PFSK-1 (cell line): ENCODE measurements at regions not wholly inside any gene's neighbourhood (a gene's known extent, or its start where the extent isn't known, plus 50 kb on each side); places are given as distances from the start of the nearest gene placed in this dataset.

Experiments
- FOXP2 ChIP-seq: optimal IDR thresholded peaks from 2 replicates; pipeline ENCODE3; 2011; ENCODE audit warnings: borderline replicate concordance, control low read depth, inconsistent platforms; ENCODE audit not compliant: insufficient read depth; ENCODE audit errors: extremely low read length, extremely low read depth
- POLR2AphosphoS5 ChIP-seq: IDR thresholded peaks from 2 replicates; pipeline ENCODE4 v1.6.1; 2012; ENCODE audit warnings: low read depth, mild to moderate bottlenecking, control low read depth, low read length, moderate library complexity
- REST ChIP-seq, 2 experiments: IDR thresholded peaks; 2 replicates each; pipeline versions ENCODE4 v1.6.1 to v1.8.0; 2011 to 2012; ENCODE audit warnings: low read depth in 2 of 2, low read length in 2 of 2, control low read depth in 1 of 2, inconsistent platforms in 1 of 2, mild to moderate bottlenecking in 1 of 2, moderate library complexity in 1 of 2; ENCODE audit not compliant: insufficient read depth in 1 of 2
- SIN3A ChIP-seq: IDR thresholded peaks from 2 replicates; pipeline ENCODE4 v1.6.1; 2012; ENCODE audit warnings: mild to moderate bottlenecking, low read length, moderate library complexity, borderline replicate concordance; ENCODE audit not compliant: insufficient read depth
- TAF1 ChIP-seq: IDR thresholded peaks from 2 replicates; pipeline ENCODE4 v1.6.1; 2012; ENCODE audit warnings: low read length, control low read depth, borderline replicate concordance; ENCODE audit not compliant: insufficient read depth

DNA sequence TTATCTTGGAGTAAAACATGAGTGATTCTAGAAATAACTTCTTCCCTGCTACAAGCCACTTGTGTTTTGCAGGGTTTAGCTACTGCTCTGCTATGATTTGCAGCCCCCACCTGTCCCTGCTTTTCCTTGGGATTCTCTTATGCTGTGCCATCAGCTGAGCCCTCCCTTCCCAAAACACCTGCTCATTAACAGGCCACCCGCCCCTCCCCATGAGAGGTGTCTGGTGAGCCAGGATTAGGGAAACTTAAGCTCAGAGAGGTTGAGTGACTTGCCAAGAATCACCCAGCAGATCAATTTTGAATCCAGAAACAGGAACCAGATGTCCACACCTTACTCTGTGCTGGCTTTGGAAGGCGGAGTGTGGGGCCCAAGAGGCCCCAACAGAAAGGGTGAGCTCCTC is 111.7 kb upstream of the CXCL14 start:
- TF ChIP-seq FOXP2 = no peak
- TF ChIP-seq TAF1 = no peak
- no peak for TF ChIP-seq SIN3A
- TF ChIP-seq REST (IDR thresholded peaks at IDR 0.05; ENCODE audit: insufficient read depth in 1 of 2, low read depth in 2 of 2, low read length in 2 of 2) = no peak
- no peak for TF ChIP-seq POLR2AphosphoS5

- TF ChIP-seq REST (IDR thresholded peaks at IDR 0.05; ENCODE audit: insufficient read depth in 1 of 2, low read depth in 2 of 2, low read length in 2 of 2) = no peak
- no peak for TF ChIP-seq FOXP2
- TF ChIP-seq POLR2AphosphoS5 = no peak
- no peak for TF ChIP-seq TAF1
- TF ChIP-seq SIN3A = no peak
Observed at GRCh38 chr5:135689506-135689905, 110.7 kb upstream of the CXCL14 start.

- TF ChIP-seq POLR2AphosphoS5 = no peak
- TF ChIP-seq TAF1 = no peak
- TF ChIP-seq REST (IDR thresholded peaks at IDR 0.05; ENCODE audit: insufficient read depth in 1 of 2, low read depth in 2 of 2, low read length in 2 of 2) = no peak
- TF ChIP-seq SIN3A = no peak
- TF ChIP-seq FOXP2 = no peak
Observed at GRCh38 chr5:135688385-135688784, 109.6 kb upstream of the CXCL14 start.

- TF ChIP-seq TAF1 = no peak
Observed at GRCh38 chr5:135683189-135683588, 104.4 kb upstream of the CXCL14 start.

GRCh38 chr5:135680713-135681112 is 101.9 kb upstream of the CXCL14 start:
- no peak for TF ChIP-seq TAF1
- TF ChIP-seq REST (IDR thresholded peaks at IDR 0.05; ENCODE audit: insufficient read depth in 1 of 2, low read depth in 2 of 2, low read length in 2 of 2) = no peak
- no peak for TF ChIP-seq SIN3A
- TF ChIP-seq POLR2AphosphoS5 = no peak
- TF ChIP-seq FOXP2 = no peak
